ENCODE measurements at regions not wholly inside any gene's neighbourhood (a gene's known extent, or its start where the extent isn't known, plus 50 kb on each side); places are given as distances from the start of the nearest gene placed in this dataset.

GRCh38 chr15:25967116-25967515, 104.0 kb upstream of the ATP10A start:
- no peak overlapping the region for H3K4me3 ChIP-seq (ENCODE audit: low read depth, low read length)
- TF ChIP-seq POLR2A (IDR thresholded peaks at IDR 0.05; ENCODE audit: extremely low read depth, insufficient read length) (no peak), CTCF (IDR thresholded peaks at IDR 0.05; ENCODE audit: low read depth, low read length) (no peak), MAX (IDR thresholded peaks at IDR 0.05; ENCODE audit: low read depth, low read length) (no peak), MYC (IDR thresholded peaks at IDR 0.05; ENCODE audit: low read depth, low read length) (no peak)
- DNase-seq (ENCODE audit: low read depth), result no peak

GRCh38 chr15:25965326-25965725, 102.2 kb upstream of the ATP10A start:
- no peak for DNase-seq (ENCODE audit: low read depth)
- H3K4me3 ChIP-seq (ENCODE audit: low read depth, low read length), result no peak overlapping the region
- TF ChIP-seq MAX (IDR thresholded peaks at IDR 0.05; ENCODE audit: low read depth, low read length), result no peak
- TF ChIP-seq MYC (IDR thresholded peaks at IDR 0.05; ENCODE audit: low read depth, low read length), result no peak
- no peak for TF ChIP-seq CTCF (IDR thresholded peaks at IDR 0.05; ENCODE audit: low read depth, low read length)

GRCh38 chr15:25960273-25960672, 97.1 kb upstream of the ATP10A start:
- TF ChIP-seq CTCF (IDR thresholded peaks at IDR 0.05; ENCODE audit: low read depth, low read length), result no peak
- no peak for TF ChIP-seq POLR2A (IDR thresholded peaks at IDR 0.05; ENCODE audit: extremely low read depth, insufficient read length)
- no peak for TF ChIP-seq MAX (IDR thresholded peaks at IDR 0.05; ENCODE audit: low read depth, low read length)
- no peak for TF ChIP-seq MYC (IDR thresholded peaks at IDR 0.05; ENCODE audit: low read depth, low read length)
- DNase-seq (ENCODE audit: low read depth), result no peak
- no peak overlapping the region for H3K4me3 ChIP-seq (ENCODE audit: low read depth, low read length)

- H3K4me3 ChIP-seq (ENCODE audit: low read depth, low read length), result no peak overlapping the region
- TF ChIP-seq CTCF (IDR thresholded peaks at IDR 0.05; ENCODE audit: low read depth, low read length) (no peak), MYC (IDR thresholded peaks at IDR 0.05; ENCODE audit: low read depth, low read length) (no peak), MAX (IDR thresholded peaks at IDR 0.05; ENCODE audit: low read depth, low read length) (no peak), POLR2A (IDR thresholded peaks at IDR 0.05; ENCODE audit: extremely low read depth, insufficient read length) (no peak)
- DNase-seq (ENCODE audit: low read depth), result no peak
These were observed 96.0 kb upstream of the ATP10A start for GRCh38 chr15:25959100-25959499.

- TF ChIP-seq CTCF (IDR thresholded peaks at IDR 0.05; ENCODE audit: low read depth, low read length) (no peak), POLR2A (IDR thresholded peaks at IDR 0.05; ENCODE audit: extremely low read depth, insufficient read length) (no peak), MAX (IDR thresholded peaks at IDR 0.05; ENCODE audit: low read depth, low read length) (no peak), MYC (IDR thresholded peaks at IDR 0.05; ENCODE audit: low read depth, low read length) (no peak)
- DNase-seq (ENCODE audit: low read depth), result no peak
- H3K4me3 ChIP-seq (ENCODE audit: low read depth, low read length), result no peak overlapping the region
These were observed 92.5 kb upstream of the ATP10A start for GRCh38 chr15:25955628-25956027.

GRCh38 chr15:25954398-25954797, 91.3 kb upstream of the ATP10A start:
- TF ChIP-seq MYC (IDR thresholded peaks at IDR 0.05; ENCODE audit: low read depth, low read length) (no peak), CTCF (IDR thresholded peaks at IDR 0.05; ENCODE audit: low read depth, low read length) (no peak), POLR2A (IDR thresholded peaks at IDR 0.05; ENCODE audit: extremely low read depth, insufficient read length) (no peak), MAX (IDR thresholded peaks at IDR 0.05; ENCODE audit: low read depth, low read length) (no peak)
- no peak overlapping the region for H3K4me3 ChIP-seq (ENCODE audit: low read depth, low read length)
- DNase-seq (ENCODE audit: low read depth), result no peak
